DND-41 (cell line): ENCODE measurements at regions not wholly inside any gene's neighbourhood (a gene's known extent, or its start where the extent isn't known, plus 50 kb on each side); places are given as distances from the start of the nearest gene placed in this dataset.

Source experiments
- ATAC-seq: fragments of 200-7000 bp; cut with Tn5 transposase; 3 replicates; pipeline ENCODE4 v1.9.1; 2021; ENCODE audit warnings: low read depth; ENCODE audit not compliant: insufficient read depth
- DNase-seq: peaks from one replicate; pipeline ENCODE4 v3.0.0-alpha.2; 2020
- H2AFZ ChIP-seq: 2 replicates; pipeline ENCODE4 v1.6.0; 2012; ENCODE audit warnings: low read depth, low read length
- H3K27ac ChIP-seq: 2 replicates; pipeline ENCODE4 v1.5.1; 2012; ENCODE audit warnings: low read length, inconsistent platforms
- H3K27me3 ChIP-seq: fragments of 200-600 bp; sonication (generic); 2 replicates; pipeline ENCODE4 v1.6.0; 2012; ENCODE audit warnings: low read length, mild to moderate bottlenecking, inconsistent platforms; ENCODE audit not compliant: insufficient read depth, poor library complexity
- H3K36me3 ChIP-seq: 2 replicates; pipeline ENCODE4 v1.5.1; 2012; ENCODE audit warnings: low read length, inconsistent platforms; ENCODE audit not compliant: insufficient read depth
- H3K4me1 ChIP-seq: 2 replicates; pipeline ENCODE4 v1.5.1; 2012; ENCODE audit warnings: mild to moderate bottlenecking, low read length; ENCODE audit not compliant: insufficient read depth
- H3K4me2 ChIP-seq: 2 replicates; pipeline ENCODE4 v1.6.0; 2012; ENCODE audit warnings: mild to moderate bottlenecking, moderate library complexity, low read length, inconsistent platforms; ENCODE audit not compliant: insufficient read depth
- H3K4me3 ChIP-seq, 2 experiments: fragments of 200-600 bp in 1 of 2; shearing (Covaris generic) in 1 of 2; 2 replicates each; pipeline ENCODE4 v1.5.1; 2012 to 2016; ENCODE audit warnings: inconsistent platforms in 2 of 2, low read length in 2 of 2, mild to moderate bottlenecking in 2 of 2, low read depth in 1 of 2, moderate library complexity in 1 of 2
- H3K79me2 ChIP-seq: 2 replicates; pipeline ENCODE4 v1.6.0; 2012; ENCODE audit warnings: low read length, inconsistent platforms; ENCODE audit not compliant: insufficient read depth
- H3K9ac ChIP-seq: 2 replicates; pipeline ENCODE4 v1.6.0; 2012; ENCODE audit warnings: low read depth, mild to moderate bottlenecking, inconsistent platforms, low read length, moderate library complexity
- H3K9me3 ChIP-seq: 2 replicates; pipeline ENCODE4 v1.5.1; 2012; ENCODE audit warnings: low read length, moderate library complexity, mild to moderate bottlenecking, inconsistent platforms; ENCODE audit not compliant: insufficient read depth, severe bottlenecking
- H4K20me1 ChIP-seq: 2 replicates; pipeline ENCODE4 v1.6.0; 2012; ENCODE audit warnings: low read length; ENCODE audit not compliant: insufficient read depth
- EZH2 ChIP-seq: IDR thresholded peaks from 3 replicates; pipeline ENCODE4 v1.6.1; 2012; ENCODE audit warnings: borderline replicate concordance, low read depth, mild to moderate bottlenecking, moderate library complexity, low read length, inconsistent platforms; ENCODE audit not compliant: severe bottlenecking
- TF ChIP-seq, protein P1 (sequence below): IDR thresholded peaks from 2 replicates; pipeline ENCODE4 v1.5.1; 2012; ENCODE audit warnings: borderline replicate concordance, low read length, moderate library complexity, mild to moderate bottlenecking; ENCODE audit not compliant: poor library complexity, severe bottlenecking; ENCODE audit errors: extremely low read depth

DNA sequence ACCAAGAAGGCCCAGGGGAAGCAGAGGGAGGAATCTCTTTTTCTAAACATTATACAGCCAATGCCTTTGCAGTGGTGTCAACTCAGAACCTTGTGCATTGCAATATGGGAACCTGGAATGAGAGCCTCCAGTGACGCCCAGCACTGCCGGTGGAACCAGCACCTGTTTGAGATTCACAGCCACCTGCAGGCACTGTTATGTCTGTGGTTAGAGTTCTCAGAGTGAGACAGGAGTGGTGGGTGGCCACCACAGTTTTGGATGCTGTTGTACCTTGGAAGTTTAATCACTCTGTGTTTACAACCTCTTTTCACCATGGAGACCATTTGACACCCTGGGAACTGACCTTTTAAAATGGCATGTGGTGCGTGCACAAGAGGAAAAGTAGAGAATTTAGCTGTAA lies 185.3 kb upstream of the KCNG1 start:
- Histone ChIP-seq H3K4me3 (no peak overlapping the region), H3K36me3 (no peaks in the 10 kb centered on the region), H3K9ac (no peak overlapping the region), H3K27me3 (peaks cover 21% of the 10 kb centered on the region), H3K27ac (no peak overlapping the region), H2AFZ (no peak overlapping the region), H3K79me2 (no peaks in the 10 kb centered on the region), H3K4me1 (no peaks in the 10 kb centered on the region), H4K20me1 (no peaks in the 10 kb centered on the region), H3K4me2 (no peak overlapping the region), H3K9me3 (no peaks in the 10 kb centered on the region)
- no peak for ATAC-seq
- no peak for DNase-seq
- no peak for TF ChIP-seq EZH2
- TF ChIP-seq, protein P1, sequence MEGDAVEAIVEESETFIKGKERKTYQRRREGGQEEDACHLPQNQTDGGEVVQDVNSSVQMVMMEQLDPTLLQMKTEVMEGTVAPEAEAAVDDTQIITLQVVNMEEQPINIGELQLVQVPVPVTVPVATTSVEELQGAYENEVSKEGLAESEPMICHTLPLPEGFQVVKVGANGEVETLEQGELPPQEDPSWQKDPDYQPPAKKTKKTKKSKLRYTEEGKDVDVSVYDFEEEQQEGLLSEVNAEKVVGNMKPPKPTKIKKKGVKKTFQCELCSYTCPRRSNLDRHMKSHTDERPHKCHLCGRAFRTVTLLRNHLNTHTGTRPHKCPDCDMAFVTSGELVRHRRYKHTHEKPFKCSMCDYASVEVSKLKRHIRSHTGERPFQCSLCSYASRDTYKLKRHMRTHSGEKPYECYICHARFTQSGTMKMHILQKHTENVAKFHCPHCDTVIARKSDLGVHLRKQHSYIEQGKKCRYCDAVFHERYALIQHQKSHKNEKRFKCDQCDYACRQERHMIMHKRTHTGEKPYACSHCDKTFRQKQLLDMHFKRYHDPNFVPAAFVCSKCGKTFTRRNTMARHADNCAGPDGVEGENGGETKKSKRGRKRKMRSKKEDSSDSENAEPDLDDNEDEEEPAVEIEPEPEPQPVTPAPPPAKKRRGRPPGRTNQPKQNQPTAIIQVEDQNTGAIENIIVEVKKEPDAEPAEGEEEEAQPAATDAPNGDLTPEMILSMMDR: no peak

DNA sequence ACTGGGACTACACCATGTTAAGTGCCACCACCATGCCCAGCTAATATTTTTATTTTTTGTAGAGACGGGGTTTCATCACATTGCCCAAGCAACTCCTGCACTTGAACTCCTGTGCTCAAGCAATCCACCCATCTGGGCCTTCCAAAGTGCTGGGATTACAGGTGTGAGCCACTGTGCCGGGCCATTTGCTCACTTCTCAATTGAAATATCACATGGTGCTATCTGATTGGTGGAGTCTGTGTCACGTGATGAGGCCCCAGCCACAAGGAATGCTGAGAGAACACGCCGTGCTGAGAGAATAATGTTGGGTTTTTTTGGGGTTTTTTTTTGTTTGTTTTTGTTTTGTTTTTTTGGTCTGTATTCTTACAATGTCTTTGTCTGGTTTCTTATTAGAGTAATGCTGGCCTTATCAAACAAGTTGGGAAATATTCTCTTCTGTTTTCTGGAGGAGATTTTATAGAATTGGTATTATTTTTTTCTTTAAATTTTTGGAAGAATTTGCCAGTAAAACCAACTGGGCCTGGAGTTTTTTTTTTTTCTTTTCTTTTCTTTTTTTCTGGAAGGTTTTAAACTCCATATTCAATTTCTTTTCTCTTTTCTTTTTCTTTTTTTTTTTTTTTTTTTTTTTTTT lies 183.2 kb upstream of the KCNG1 start:
- Histone ChIP-seq H3K4me2 (no peak overlapping the region), H3K4me3 (no peak overlapping the region), H3K9ac (no peak overlapping the region), H3K9me3 (no peaks in the 10 kb centered on the region), H3K27ac (no peak overlapping the region), H3K27me3 (peaks cover 16% of the 10 kb centered on the region), H3K79me2 (no peaks in the 10 kb centered on the region), H3K4me1 (no peaks in the 10 kb centered on the region), H2AFZ (no peak overlapping the region), H4K20me1 (no peaks in the 10 kb centered on the region), H3K36me3 (no peaks in the 10 kb centered on the region)
- ATAC-seq (no peak), DNase-seq (no peak)
- TF ChIP-seq, protein P1: no peak
- no peak for TF ChIP-seq EZH2

DNA sequence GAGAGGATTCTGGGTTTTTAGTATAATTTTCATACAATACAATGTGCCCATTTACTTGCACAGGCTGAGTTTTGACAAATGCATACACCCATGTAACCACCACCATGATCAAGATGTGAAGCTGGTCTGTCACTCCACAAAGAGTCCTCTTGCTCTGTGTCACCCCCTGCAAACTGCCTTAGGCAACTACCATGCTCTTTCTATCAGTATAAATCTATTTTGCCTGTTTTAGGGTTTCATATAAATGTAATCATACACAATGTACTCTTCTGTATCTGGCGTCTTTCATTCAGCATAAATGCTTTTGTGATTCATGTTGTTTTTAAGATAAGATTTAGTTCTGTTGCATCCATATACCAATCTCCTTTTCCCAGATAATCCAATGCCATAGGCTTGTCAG lies 181.9 kb upstream of the KCNG1 start:
- ATAC-seq (no peak), DNase-seq (no peak)
- Histone ChIP-seq H3K4me1 (no peaks in the 10 kb centered on the region), H3K27ac (no peak overlapping the region), H3K27me3 (peaks cover 16% of the 10 kb centered on the region), H3K4me2 (no peak overlapping the region), H3K4me3 (no peak overlapping the region), H2AFZ (no peak overlapping the region), H4K20me1 (no peaks in the 10 kb centered on the region), H3K9me3 (no peaks in the 10 kb centered on the region), H3K36me3 (no peaks in the 10 kb centered on the region), H3K79me2 (no peaks in the 10 kb centered on the region), H3K9ac (no peak overlapping the region)
- no peak for TF ChIP-seq EZH2
- TF ChIP-seq, protein P1: no peak
